Neural cell (in vitro differentiated cells): ENCODE measurements at regions not wholly inside any gene's neighbourhood (a gene's known extent, or its start where the extent isn't known, plus 50 kb on each side); places are given as distances from the start of the nearest gene placed in this dataset.

Experiments used
- H2AFZ ChIP-seq: fragments of 200-600, 300-800 bp; sonication (generic), shearing (Covaris generic); 2 replicates; pipeline ENCODE4 v1.6.0; 2014; ENCODE audit warnings: low read depth, mild to moderate bottlenecking, antibody characterized with exemption, low read length, moderate library complexity
- H3F3A ChIP-seq: fragments of 200-600 bp; shearing (Covaris generic); 2 replicates; pipeline ENCODE4 v1.6.1; 2016; ENCODE audit warnings: mild to moderate bottlenecking, moderate library complexity, mixed read lengths, antibody characterized with exemption, low read length; ENCODE audit not compliant: insufficient read depth, poor library complexity, severe bottlenecking
- H3K27ac ChIP-seq: fragments of 200-600, 300-800 bp; sonication (generic), shearing (Covaris generic); 2 replicates; pipeline ENCODE4 v1.5.1; 2014; ENCODE audit warnings: mild to moderate bottlenecking, low read length, moderate library complexity
- H3K27me3 ChIP-seq: fragments of 300-800, 200-600 bp; sonication (generic), shearing (Covaris generic); 2 replicates; pipeline ENCODE4 v1.6.0; 2014; ENCODE audit warnings: mild to moderate bottlenecking, low read depth, low read length, moderate library complexity; ENCODE audit not compliant: insufficient read depth
- H3K36me3 ChIP-seq: fragments of 300-800, 200-600 bp; sonication (generic), shearing (Covaris generic); 2 replicates; pipeline ENCODE4 v1.5.1; 2014; ENCODE audit warnings: mild to moderate bottlenecking, antibody characterized with exemption, low read length, moderate library complexity; ENCODE audit not compliant: insufficient read depth
- H3K4me2 ChIP-seq: fragments of 300-800, 200-600 bp; sonication (generic), shearing (Covaris generic); 2 replicates; pipeline ENCODE4 v1.6.0; 2014; ENCODE audit warnings: mild to moderate bottlenecking, low read length
- H3K4me3 ChIP-seq: fragments of 300-800, 200-600 bp; sonication (generic), shearing (Covaris generic); 2 replicates; pipeline ENCODE4 v1.5.1; 2014; ENCODE audit warnings: mild to moderate bottlenecking, low read length, moderate library complexity
- H3K79me2 ChIP-seq: fragments of 200-600 bp; shearing (Covaris generic); replicated peaks from 2 replicates; pipeline ENCODE4 v1.6.0; 2014; ENCODE audit warnings: mild to moderate bottlenecking, low read length, moderate library complexity; ENCODE audit not compliant: insufficient read depth
- H3K9ac ChIP-seq: fragments of 300-800, 200-600 bp; sonication (generic), shearing (Covaris generic); 2 replicates; pipeline ENCODE4 v1.6.1; 2016; ENCODE audit warnings: mild to moderate bottlenecking, low read length, mixed read lengths
- H3K9me2 ChIP-seq: fragments of 200-600 bp; shearing (Covaris generic); 2 replicates; pipeline ENCODE4 v1.6.1; 2016; ENCODE audit warnings: mild to moderate bottlenecking, low read length, mixed read lengths; ENCODE audit not compliant: insufficient read depth
- H3K9me3 ChIP-seq: fragments of 200-600, 300-800 bp; sonication (generic), shearing (Covaris generic); 2 replicates; pipeline ENCODE4 v1.6.1; 2016; ENCODE audit warnings: mild to moderate bottlenecking, mixed run types, low read length, moderate library complexity, mixed read lengths
- H4K20me1 ChIP-seq: fragments of 200-600 bp; shearing (Covaris generic); 2 replicates; pipeline ENCODE4 v1.6.1; 2016; ENCODE audit warnings: mild to moderate bottlenecking, mixed run types; ENCODE audit not compliant: insufficient read depth
- EP300 ChIP-seq: fragments of 450-650 bp; conservative IDR thresholded peaks from 2 replicates; pipeline ENCODE4 v1.6.1; 2014; ENCODE audit warnings: antibody characterized with exemption, mild to moderate bottlenecking, moderate library complexity; ENCODE audit not compliant: poor library complexity, severe bottlenecking
- EZH2 ChIP-seq: fragments of 200-600, 300-800 bp; shearing (Covaris generic), sonication (generic); IDR thresholded peaks from 2 replicates; pipeline ENCODE4 v1.6.1; 2014; ENCODE audit warnings: antibody characterized with exemption, low read length, borderline replicate concordance, mild to moderate bottlenecking; ENCODE audit not compliant: insufficient read depth, poor library complexity, severe bottlenecking
- MXI1 ChIP-seq: fragments of 450-650 bp; conservative IDR thresholded peaks from 2 replicates; pipeline ENCODE4 v1.6.1; 2014; ENCODE audit warnings: antibody characterized with exemption, mild to moderate bottlenecking; ENCODE audit not compliant: poor library complexity, severe bottlenecking
- POLR2AphosphoS5 ChIP-seq: IDR thresholded peaks from 2 replicates; pipeline ENCODE4 v1.6.1; 2012
- RAD21 ChIP-seq: fragments of 450-650 bp; conservative IDR thresholded peaks from 2 replicates; pipeline ENCODE4 v1.6.1; 2014; ENCODE audit warnings: antibody characterized with exemption, mild to moderate bottlenecking, moderate library complexity
- SMC3 ChIP-seq: fragments of 450-650 bp; conservative IDR thresholded peaks from 2 replicates; pipeline ENCODE4 v1.6.1; 2014; ENCODE audit warnings: antibody characterized with exemption, mild to moderate bottlenecking, moderate library complexity; ENCODE audit not compliant: poor library complexity
- TAF1 ChIP-seq: IDR thresholded peaks from 2 replicates; pipeline ENCODE4 v1.6.1; 2012; ENCODE audit warnings: low read depth
- TF ChIP-seq, protein P1 (sequence below): IDR thresholded peaks from 2 replicates; pipeline ENCODE4 v1.6.1; 2012; ENCODE audit warnings: borderline replicate concordance
- TF ChIP-seq, protein P2 (sequence below): fragments of 450-650 bp; IDR thresholded peaks from 2 replicates; pipeline ENCODE4 v1.5.1; 2014; ENCODE audit warnings: antibody characterized with exemption, mild to moderate bottlenecking, moderate library complexity; ENCODE audit not compliant: poor library complexity, severe bottlenecking

DNA sequence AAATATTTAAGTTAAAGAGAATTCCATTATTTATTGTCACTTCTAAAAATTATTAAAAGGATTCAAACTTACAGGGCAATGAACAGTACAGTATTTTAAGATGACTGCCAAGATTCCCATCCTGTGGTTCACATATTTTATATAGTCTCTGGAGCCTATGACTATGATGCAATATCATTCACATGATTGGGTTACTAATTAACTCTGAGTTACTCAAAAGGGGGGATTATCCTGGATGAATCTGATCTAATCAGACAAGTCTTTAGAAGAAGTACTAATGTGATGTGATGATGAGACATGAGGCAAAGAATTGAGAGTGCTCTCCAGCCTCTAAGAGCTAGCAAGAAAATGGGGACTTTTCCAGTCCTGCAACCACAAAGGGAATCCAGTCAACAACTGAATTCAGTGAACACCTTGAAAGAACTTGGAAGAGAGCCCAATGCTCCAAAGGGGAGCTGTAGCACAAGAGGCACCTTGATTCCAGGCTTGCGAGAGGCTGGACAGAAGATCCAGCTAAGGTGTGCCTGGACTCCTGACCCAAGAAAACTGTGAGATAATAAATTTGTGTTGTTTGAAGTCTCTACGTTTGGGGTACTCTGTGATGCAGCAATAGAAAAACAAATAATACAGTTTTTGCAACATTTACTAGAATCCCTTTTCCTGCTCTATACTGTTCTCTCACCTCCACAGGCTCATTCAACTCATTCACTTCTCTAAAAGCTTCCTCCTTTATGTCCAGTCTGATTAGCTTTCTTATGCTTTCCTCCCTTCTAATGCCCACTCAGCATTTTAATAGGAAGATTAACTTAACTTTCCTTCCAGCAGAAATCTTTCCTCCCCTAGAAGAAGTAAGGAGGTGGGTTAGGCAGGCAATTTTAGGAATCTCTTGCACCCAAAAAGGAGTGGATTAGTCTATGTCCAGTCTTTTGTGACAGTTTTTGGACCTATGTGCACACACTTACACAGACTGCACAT is 133.8 kb upstream of the LCORL start:
- Histone ChIP-seq H3K27me3 (no peaks in the 10 kb centered on the region), H3K27ac (no peak overlapping the region), H3K9ac (no peak overlapping the region), H3K9me2 (no peaks in the 10 kb centered on the region), H3K4me3 (no peak overlapping the region), H3K9me3 (no peaks in the 10 kb centered on the region), H4K20me1 (no peaks in the 10 kb centered on the region), H3K79me2 (no peaks in the 10 kb centered on the region), H2AFZ (no peak overlapping the region), H3F3A (no peaks in the 10 kb centered on the region), H3K36me3 (no peaks in the 10 kb centered on the region), H3K4me2 (no peak overlapping the region)
- TF ChIP-seq EZH2 (no peak), MXI1 (no peak), POLR2AphosphoS5 (no peak), EP300 (no peak), RAD21 (no peak), SMC3 (no peak), TAF1 (no peak)
- TF ChIP-seq, protein P1, sequence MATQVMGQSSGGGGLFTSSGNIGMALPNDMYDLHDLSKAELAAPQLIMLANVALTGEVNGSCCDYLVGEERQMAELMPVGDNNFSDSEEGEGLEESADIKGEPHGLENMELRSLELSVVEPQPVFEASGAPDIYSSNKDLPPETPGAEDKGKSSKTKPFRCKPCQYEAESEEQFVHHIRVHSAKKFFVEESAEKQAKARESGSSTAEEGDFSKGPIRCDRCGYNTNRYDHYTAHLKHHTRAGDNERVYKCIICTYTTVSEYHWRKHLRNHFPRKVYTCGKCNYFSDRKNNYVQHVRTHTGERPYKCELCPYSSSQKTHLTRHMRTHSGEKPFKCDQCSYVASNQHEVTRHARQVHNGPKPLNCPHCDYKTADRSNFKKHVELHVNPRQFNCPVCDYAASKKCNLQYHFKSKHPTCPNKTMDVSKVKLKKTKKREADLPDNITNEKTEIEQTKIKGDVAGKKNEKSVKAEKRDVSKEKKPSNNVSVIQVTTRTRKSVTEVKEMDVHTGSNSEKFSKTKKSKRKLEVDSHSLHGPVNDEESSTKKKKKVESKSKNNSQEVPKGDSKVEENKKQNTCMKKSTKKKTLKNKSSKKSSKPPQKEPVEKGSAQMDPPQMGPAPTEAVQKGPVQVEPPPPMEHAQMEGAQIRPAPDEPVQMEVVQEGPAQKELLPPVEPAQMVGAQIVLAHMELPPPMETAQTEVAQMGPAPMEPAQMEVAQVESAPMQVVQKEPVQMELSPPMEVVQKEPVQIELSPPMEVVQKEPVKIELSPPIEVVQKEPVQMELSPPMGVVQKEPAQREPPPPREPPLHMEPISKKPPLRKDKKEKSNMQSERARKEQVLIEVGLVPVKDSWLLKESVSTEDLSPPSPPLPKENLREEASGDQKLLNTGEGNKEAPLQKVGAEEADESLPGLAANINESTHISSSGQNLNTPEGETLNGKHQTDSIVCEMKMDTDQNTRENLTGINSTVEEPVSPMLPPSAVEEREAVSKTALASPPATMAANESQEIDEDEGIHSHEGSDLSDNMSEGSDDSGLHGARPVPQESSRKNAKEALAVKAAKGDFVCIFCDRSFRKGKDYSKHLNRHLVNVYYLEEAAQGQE: no peak
- TF ChIP-seq, protein P2, sequence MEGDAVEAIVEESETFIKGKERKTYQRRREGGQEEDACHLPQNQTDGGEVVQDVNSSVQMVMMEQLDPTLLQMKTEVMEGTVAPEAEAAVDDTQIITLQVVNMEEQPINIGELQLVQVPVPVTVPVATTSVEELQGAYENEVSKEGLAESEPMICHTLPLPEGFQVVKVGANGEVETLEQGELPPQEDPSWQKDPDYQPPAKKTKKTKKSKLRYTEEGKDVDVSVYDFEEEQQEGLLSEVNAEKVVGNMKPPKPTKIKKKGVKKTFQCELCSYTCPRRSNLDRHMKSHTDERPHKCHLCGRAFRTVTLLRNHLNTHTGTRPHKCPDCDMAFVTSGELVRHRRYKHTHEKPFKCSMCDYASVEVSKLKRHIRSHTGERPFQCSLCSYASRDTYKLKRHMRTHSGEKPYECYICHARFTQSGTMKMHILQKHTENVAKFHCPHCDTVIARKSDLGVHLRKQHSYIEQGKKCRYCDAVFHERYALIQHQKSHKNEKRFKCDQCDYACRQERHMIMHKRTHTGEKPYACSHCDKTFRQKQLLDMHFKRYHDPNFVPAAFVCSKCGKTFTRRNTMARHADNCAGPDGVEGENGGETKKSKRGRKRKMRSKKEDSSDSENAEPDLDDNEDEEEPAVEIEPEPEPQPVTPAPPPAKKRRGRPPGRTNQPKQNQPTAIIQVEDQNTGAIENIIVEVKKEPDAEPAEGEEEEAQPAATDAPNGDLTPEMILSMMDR: no peak

DNA sequence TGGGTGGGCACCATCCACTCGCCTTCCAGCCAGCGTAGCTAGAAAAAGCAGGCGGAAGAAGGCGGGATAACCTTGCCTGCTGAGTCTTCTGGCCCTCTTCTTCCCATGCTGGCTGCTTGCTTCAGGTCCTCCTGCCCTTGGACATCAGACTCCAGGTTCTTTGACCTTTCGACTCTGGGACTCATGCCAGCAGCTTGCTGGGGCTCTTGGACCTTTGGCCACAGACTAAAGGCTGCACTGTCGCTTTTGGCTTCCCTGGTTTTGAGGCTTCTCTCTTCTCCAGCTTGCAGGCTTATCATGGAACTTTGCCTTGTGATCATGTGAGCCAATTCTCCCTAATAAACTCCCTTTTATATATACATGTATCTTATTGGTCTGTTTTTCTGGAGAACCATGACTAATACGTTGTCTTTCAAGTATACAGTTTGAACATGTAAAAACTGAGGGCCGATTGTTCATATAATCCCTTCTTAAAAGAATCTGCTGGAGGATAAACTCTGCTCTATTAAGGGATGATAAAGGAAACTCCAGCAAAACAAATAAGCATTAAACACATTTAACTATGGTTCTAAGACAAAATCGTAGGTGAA is 116.6 kb upstream of the LCORL start:
- no peaks in the 10 kb centered on the region for H3K79me2 ChIP-seq
- H3K4me3 ChIP-seq: no peak overlapping the region
- no peaks in the 10 kb centered on the region for H3F3A ChIP-seq
- no peak overlapping the region for H3K4me2 ChIP-seq
- no peak overlapping the region for H2AFZ ChIP-seq
- H3K27me3 ChIP-seq: no peaks in the 10 kb centered on the region
- no peak overlapping the region for H3K9ac ChIP-seq
- no peaks in the 10 kb centered on the region for H3K36me3 ChIP-seq
- H3K9me2 ChIP-seq: no peaks in the 10 kb centered on the region
- TF ChIP-seq, protein P1: no peak
- TF ChIP-seq TAF1 (no peak), EP300 (no peak), POLR2AphosphoS5 (no peak), SMC3 (no peak), MXI1 (no peak), RAD21 (no peak), EZH2 (no peak)
- TF ChIP-seq, protein P2: no peak
- no peak overlapping the region for H3K27ac ChIP-seq
- no peaks in the 10 kb centered on the region for H4K20me1 ChIP-seq
- H3K9me3 ChIP-seq: no peaks in the 10 kb centered on the region
